CD4-positive, alpha-beta memory T cell (primary cell): ENCODE measurements at regions not wholly inside any gene's neighbourhood (a gene's known extent, or its start where the extent isn't known, plus 50 kb on each side); places are given as distances from the start of the nearest gene placed in this dataset.

Source experiments
- CTCF ChIA-PET: fragments of 350-600 bp; sonication (Branson Sonifier 250); formaldehyde crosslinking; loops from one replicate; lab custom pipeline; 2021; ENCODE audit warnings: inconsistent platforms; ENCODE audit not compliant: partially characterized antibody; lab: Charles Lee
- POLR2A ChIA-PET: fragments of 350-600 bp; sonication (Branson Sonifier 250); formaldehyde crosslinking; loops from one replicate; lab custom pipeline; 2021; ENCODE audit not compliant: partially characterized antibody; lab: Charles Lee
- DNase-seq, 5 donors: peaks; one replicate each; pipeline versions ENCODE4 v3.0.0 to v3.0.0-alpha.2; 2020 to 2022; ENCODE audit warnings: mixed read lengths in 1 of 5
- H3K27ac ChIP-seq: one replicate; pipeline ENCODE4 v1.7.0; 2013; ENCODE audit warnings: low read depth, low read length
- H3K27me3 ChIP-seq: 2 replicates; pipeline ENCODE4 v1.7.0; 2013; ENCODE audit warnings: mild to moderate bottlenecking, low read length, moderate library complexity; ENCODE audit not compliant: insufficient read depth
- H3K36me3 ChIP-seq: 2 replicates; pipeline ENCODE4 v1.7.0; 2013; ENCODE audit warnings: mild to moderate bottlenecking, low read length, moderate library complexity; ENCODE audit not compliant: insufficient read depth
- H3K4me1 ChIP-seq: 2 replicates; pipeline ENCODE4 v1.7.0; 2013; ENCODE audit warnings: mild to moderate bottlenecking, low read length, moderate library complexity; ENCODE audit not compliant: insufficient read depth
- H3K4me3 ChIP-seq, 2 donors: one replicate each; pipeline ENCODE4 v1.7.0; 2013; ENCODE audit warnings: low read length in 2 of 2, mild to moderate bottlenecking in 1 of 2
- H3K9me3 ChIP-seq, 2 donors: one replicate each; pipeline ENCODE4 v1.7.0; 2013; ENCODE audit warnings: low read length in 2 of 2, control low read depth in 1 of 2; ENCODE audit not compliant: control insufficient read depth in 1 of 2
- H3K27ac Mint-ChIP-seq, 7 donors: one replicate each; pipeline ENCODE4 v1.8.0; 2020 to 2021; ENCODE audit warnings: mixed read lengths in 7 of 7, mild to moderate bottlenecking in 6 of 7, inconsistent platforms in 3 of 7, moderate library complexity in 3 of 7
- H3K27me3 Mint-ChIP-seq, 2 donors: one replicate each; pipeline ENCODE4 v1.8.0; 2020 to 2021; ENCODE audit warnings: mixed read lengths in 2 of 2
- H3K36me3 Mint-ChIP-seq, 2 donors: one replicate each; pipeline ENCODE4 v1.8.0; 2020 to 2021; ENCODE audit warnings: mixed read lengths in 2 of 2, inconsistent platforms in 1 of 2, mild to moderate bottlenecking in 1 of 2
- H3K4me1 Mint-ChIP-seq, 4 donors: one replicate each; pipeline ENCODE4 v1.8.0; 2020 to 2021; ENCODE audit warnings: mixed read lengths in 4 of 4, mild to moderate bottlenecking in 1 of 4
- H3K4me3 Mint-ChIP-seq, 8 donors: one replicate each; pipeline ENCODE4 v1.8.0; 2020 to 2021; ENCODE audit warnings: mixed read lengths in 8 of 8, mild to moderate bottlenecking in 7 of 8, moderate library complexity in 6 of 8, inconsistent platforms in 3 of 8
- H3K9me3 Mint-ChIP-seq, 8 donors: one replicate each; pipeline ENCODE4 v1.8.0; 2020 to 2021; ENCODE audit warnings: mixed read lengths in 8 of 8, mild to moderate bottlenecking in 5 of 8, inconsistent platforms in 3 of 8, moderate library complexity in 1 of 8
- intact Hi-C: fragments of 100-400 bp; cut with micrococcal nuclease; formaldehyde crosslinking; loops from one replicate; pipeline ENCODE4 v1.15.1; 2023

DNA sequence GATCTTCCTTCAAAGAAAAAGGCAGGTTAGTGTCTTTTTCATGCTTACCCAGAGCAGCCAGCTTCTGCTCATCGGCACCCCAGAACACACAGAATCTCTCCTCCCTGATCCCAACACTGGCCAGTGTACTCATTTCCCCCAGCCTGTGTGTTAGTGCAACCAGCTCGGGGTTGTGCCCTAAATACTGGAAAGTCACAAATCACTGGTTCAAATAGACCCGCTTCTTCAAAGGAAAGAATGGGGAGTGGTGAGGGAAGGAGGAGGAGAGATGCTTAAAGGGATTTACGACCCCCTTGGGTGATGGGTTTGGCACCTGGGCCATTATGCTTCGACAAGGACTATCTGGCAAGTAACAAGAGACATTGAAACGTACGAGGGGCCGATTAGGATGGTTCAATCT lies 114.0 kb downstream of the FOXB1 start:
- DNase-seq, result no peak
- H3K4me3 Mint-ChIP-seq, result no peak overlapping the region

DNA sequence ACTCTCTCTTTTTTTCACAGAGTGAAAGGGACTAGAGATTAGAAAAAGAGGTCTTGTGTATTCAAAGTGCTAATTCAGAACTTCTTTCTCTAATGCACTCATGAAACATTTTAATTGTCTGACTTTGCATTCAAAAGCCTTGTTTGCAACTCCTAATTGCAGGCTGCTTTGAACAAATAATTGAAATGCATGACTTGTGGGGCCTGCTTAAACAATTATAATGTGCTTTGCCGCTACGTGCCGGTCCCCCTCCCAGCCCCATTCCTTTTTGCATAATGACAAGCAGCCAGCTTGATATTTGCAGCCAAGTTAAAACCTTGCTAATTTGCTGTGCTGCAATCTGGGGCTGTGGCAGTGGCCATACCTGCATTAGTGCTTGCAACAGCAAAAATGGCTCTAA lies 114.5 kb downstream of the FOXB1 start:
- ChIA-PET CTCF (no interaction called here), POLR2A (no interaction called here)
- intact Hi-C loops, result no loop called here
- H3K27ac ChIP-seq, result no peak overlapping the region
- no peaks in the 10 kb centered on the region for H3K4me1 ChIP-seq
- no peaks in the 10 kb centered on the region for H3K36me3 ChIP-seq
- no peak overlapping the region for H3K4me3 ChIP-seq
- Mint-ChIP-seq H3K9me3 (no peaks in the 10 kb centered on the region), H3K36me3 (no peaks in the 10 kb centered on the region), H3K4me3 (no peak overlapping the region), H3K27ac (no peak overlapping the region), H3K4me1 (peaks cover 0 to 8% (median 3%) of the 10 kb centered on the region in 4 donors), H3K27me3 (peaks cover 3 to 7% of the 10 kb centered on the region in 2 donors)
- H3K27me3 ChIP-seq, result no peaks in the 10 kb centered on the region
- no peak for DNase-seq
- H3K9me3 ChIP-seq, result no peaks in the 10 kb centered on the region

More for the DNA sequence above, 114.0 kb downstream of the FOXB1 start:
- Mint-ChIP-seq H3K4me1 (peaks cover 0 to 8% (median 3%) of the 10 kb centered on the region in 4 donors), H3K36me3 (no peaks in the 10 kb centered on the region), H3K9me3 (no peaks in the 10 kb centered on the region), H3K27me3 (peaks cover 3 to 7% of the 10 kb centered on the region in 2 donors), H3K27ac (no peak overlapping the region)
- ChIA-PET CTCF (interaction anchor here (2.0 kb wide), 1 partner anchor 9 kb away, joined by 13 read pairs; no protein-coding TSS in a partner anchor), POLR2A (no interaction called here)
- no peaks in the 10 kb centered on the region for H3K9me3 ChIP-seq
- H3K36me3 ChIP-seq, result no peaks in the 10 kb centered on the region
- H3K4me1 ChIP-seq, result no peaks in the 10 kb centered on the region
- intact Hi-C loops, result no loop called here
- H3K27me3 ChIP-seq, result no peaks in the 10 kb centered on the region
- no peak overlapping the region for H3K4me3 ChIP-seq
- no peak overlapping the region for H3K27ac ChIP-seq

DNA sequence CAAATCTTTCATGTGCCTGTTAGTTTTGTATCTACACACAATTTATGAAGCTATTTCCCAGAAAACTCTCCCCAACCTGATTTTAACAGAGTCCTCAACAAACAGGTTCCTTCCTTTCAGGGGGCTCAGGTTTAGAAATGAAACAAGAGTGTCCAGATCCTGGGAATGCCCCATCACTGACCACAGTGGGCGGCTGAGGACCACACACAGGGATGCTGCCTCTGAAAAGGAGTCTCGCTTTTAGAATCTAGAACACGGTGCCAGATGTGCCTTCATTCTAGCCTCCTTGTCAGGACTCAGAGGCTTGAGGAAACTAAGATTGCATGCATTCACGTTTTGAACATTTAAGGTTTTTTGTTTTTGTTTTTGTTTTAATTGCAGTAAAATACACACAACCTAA lies 115.0 kb downstream of the FOXB1 start:
- Mint-ChIP-seq H3K27me3 (peaks cover 3 to 7% of the 10 kb centered on the region in 2 donors), H3K36me3 (no peaks in the 10 kb centered on the region), H3K9me3 (no peaks in the 10 kb centered on the region), H3K4me1 (peaks cover 1 to 11% (median 4%) of the 10 kb centered on the region in 4 donors), H3K27ac (no peak overlapping the region), H3K4me3 (no peak overlapping the region)
- Histone ChIP-seq H3K4me3 (no peak overlapping the region), H3K27me3 (no peaks in the 10 kb centered on the region), H3K4me1 (no peaks in the 10 kb centered on the region), H3K9me3 (no peaks in the 10 kb centered on the region), H3K36me3 (no peaks in the 10 kb centered on the region), H3K27ac (no peak overlapping the region)
- intact Hi-C loops, result no loop called here
- ChIA-PET POLR2A (no interaction called here), CTCF (no interaction called here)
- no peak for DNase-seq

DNA sequence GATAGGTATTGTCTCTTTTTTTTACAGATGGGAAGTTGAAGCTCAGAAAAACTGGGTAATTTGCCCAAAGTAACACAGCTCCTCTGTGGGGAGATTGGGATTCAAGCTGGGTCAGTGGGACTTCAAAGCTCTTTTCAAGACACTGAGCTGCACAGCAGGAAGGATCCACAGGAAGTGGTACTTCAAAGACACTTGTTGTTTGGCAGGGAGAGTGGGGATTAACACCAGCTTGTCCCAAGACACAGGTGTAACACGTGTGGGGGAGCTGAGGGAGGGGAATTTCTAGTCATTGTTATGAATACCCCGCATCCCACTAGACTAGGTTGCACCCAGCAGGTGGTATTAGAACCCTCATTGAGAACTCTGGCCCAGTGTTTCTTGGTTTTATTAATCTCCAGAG lies 116.0 kb downstream of the FOXB1 start:
- Mint-ChIP-seq H3K27ac (no peak overlapping the region), H3K9me3 (no peaks in the 10 kb centered on the region), H3K4me1 (peaks cover 6 to 21% (median 12%) of the 10 kb centered on the region in 4 donors), H3K36me3 (no peaks in the 10 kb centered on the region), H3K27me3 (peaks cover 0 to 7% of the 10 kb centered on the region in 2 donors), H3K4me3 (no peak overlapping the region)
- Histone ChIP-seq H3K27me3 (no peaks in the 10 kb centered on the region), H3K4me1 (peaks cover 8% of the 10 kb centered on the region), H3K9me3 (no peaks in the 10 kb centered on the region), H3K27ac (no peak overlapping the region), H3K36me3 (no peaks in the 10 kb centered on the region), H3K4me3 (no peak overlapping the region)
- ChIA-PET POLR2A (no interaction called here), CTCF (interaction anchor here (1.4 kb wide), 1 partner anchor 204 kb away, joined by 3 read pairs; no protein-coding TSS in a partner anchor)
- intact Hi-C loops, result no loop called here
- no peak for DNase-seq

DNA sequence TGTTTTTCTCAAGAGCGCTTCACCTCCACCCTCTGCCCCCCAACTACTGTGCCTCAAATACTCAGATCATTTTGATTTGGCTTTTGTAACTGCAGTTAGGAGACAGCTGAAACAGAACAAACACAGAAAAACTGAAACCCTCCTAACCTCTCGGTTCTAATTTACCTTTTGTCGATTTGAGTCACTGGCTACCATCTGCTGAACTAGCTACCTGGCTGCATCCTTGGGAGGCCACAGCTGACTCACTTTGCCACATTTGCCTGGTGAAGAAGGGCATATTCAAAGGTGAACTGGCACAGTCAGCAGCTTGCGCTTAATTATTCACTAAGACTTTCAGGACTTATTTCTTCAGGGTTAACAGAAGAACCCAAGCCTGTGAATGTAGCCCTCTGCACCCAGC lies 117.7 kb downstream of the FOXB1 start:
- H3K4me1 Mint-ChIP-seq, result peaks cover 10 to 29% (median 17%) of the 10 kb centered on the region in 4 donors
- no peak overlapping the region for H3K4me3 Mint-ChIP-seq
- no peaks in the 10 kb centered on the region for H3K9me3 Mint-ChIP-seq
- Histone ChIP-seq H3K27me3 (no peaks in the 10 kb centered on the region), H3K27ac (no peak overlapping the region), H3K4me3 (no peak overlapping the region), H3K9me3 (no peaks in the 10 kb centered on the region), H3K36me3 (no peaks in the 10 kb centered on the region), H3K4me1 (peaks cover 9% of the 10 kb centered on the region)
- DNase-seq, result no peak
- intact Hi-C loops, result no loop called here
- no peak overlapping the region for H3K27ac Mint-ChIP-seq
- H3K36me3 Mint-ChIP-seq, result no peaks in the 10 kb centered on the region
- CTCF ChIA-PET, result interaction anchor here (1.2 kb wide), 1 partner anchor 204 kb away, joined by 3 read pairs; no protein-coding TSS in a partner anchor
- H3K27me3 Mint-ChIP-seq, result no peaks in the 10 kb centered on the region
- POLR2A ChIA-PET, result no interaction called here

DNA sequence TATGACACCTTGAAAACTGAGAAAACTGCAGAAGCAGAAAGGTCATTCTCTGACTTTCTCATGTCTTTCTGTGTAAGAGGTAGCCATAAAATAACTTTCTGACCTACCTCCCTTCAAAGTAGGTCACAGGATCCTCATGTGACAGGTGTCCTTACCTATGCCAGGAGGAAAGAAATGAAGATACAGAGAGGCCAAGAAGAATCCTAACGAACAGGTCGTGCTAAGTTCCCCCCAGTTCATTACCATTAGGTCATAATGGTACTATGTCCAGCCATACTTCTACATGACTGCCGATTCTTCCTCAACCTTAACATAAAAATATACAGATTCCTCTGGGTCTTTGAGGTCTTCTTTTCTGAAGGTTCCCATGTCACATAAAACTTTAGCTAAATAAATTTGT lies 118.6 kb downstream of the FOXB1 start:
- no peak for DNase-seq
- intact Hi-C loops, result no loop called here
- no peaks in the 10 kb centered on the region for H3K27me3 ChIP-seq
- peaks cover 0 to 6% of the 10 kb centered on the region in 2 donors for H3K36me3 Mint-ChIP-seq
- no peak overlapping the region for H3K4me3 ChIP-seq
- no peaks in the 10 kb centered on the region for H3K36me3 ChIP-seq
- H3K4me1 Mint-ChIP-seq, result peaks cover 15 to 38% (median 25%) of the 10 kb centered on the region in 4 donors
- H3K9me3 ChIP-seq, result no peaks in the 10 kb centered on the region
- ChIA-PET CTCF (no interaction called here), POLR2A (no interaction called here)
- H3K9me3 Mint-ChIP-seq, result peaks cover 0 to 4% (median 0%) of the 10 kb centered on the region in 8 donors
- H3K4me1 ChIP-seq, result peaks cover 14% of the 10 kb centered on the region
- no peak overlapping the region for H3K27ac Mint-ChIP-seq
- no peak overlapping the region for H3K4me3 Mint-ChIP-seq
- H3K27me3 Mint-ChIP-seq, result no peaks in the 10 kb centered on the region
- no peak overlapping the region for H3K27ac ChIP-seq

DNA sequence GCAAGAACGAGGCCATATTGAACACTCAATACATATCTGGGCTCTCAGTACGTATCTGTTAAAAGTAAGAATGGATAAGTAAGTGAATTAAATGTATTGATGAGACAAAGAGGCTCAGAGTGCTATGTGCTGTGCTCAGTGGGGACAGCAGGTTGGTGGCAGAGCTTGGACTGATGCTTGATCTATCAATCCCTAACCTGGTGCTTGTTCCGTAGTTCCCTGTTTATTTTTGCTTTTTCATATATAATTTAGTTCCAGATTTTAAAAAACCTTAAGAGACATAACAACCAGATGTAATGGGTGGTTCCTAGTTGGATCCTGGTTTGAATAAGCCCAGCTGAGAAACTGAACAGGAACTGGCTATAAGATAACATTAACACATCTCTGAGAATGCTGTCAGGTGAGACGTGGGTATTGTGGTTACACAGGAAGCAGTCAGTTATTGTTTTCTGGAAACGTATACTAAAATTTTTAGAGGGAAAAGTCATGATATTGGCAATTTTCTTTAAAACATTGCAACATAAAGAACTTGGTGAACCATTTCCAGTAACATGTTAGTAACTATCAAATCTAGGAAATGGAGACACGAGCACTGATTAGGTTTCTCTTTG lies 120.5 kb downstream of the FOXB1 start:
- ChIA-PET POLR2A (no interaction called here), CTCF (interaction anchor here (1.5 to 5.9 kb wide), 3 partner anchors 16 to 208 kb away, joined by 3 to 59 read pairs (median 5); no protein-coding TSS in a partner anchor)
- no peaks in the 10 kb centered on the region for H3K27me3 Mint-ChIP-seq
- peak overlapping the region in 1 of 8 donors; percentile 13 for H3K4me3 Mint-ChIP-seq
- intact Hi-C loops, result loop anchor here (5.0 kb wide), 1 partner anchor 117 kb away; no protein-coding TSS in a partner anchor
- H3K27me3 ChIP-seq, result no peaks in the 10 kb centered on the region
- peaks cover 0 to 4% (median 0%) of the 10 kb centered on the region in 8 donors for H3K9me3 Mint-ChIP-seq
- H3K4me1 ChIP-seq, result peaks cover 28% of the 10 kb centered on the region
- peaks cover 21 to 49% (median 35%) of the 10 kb centered on the region in 4 donors for H3K4me1 Mint-ChIP-seq
- H3K9me3 ChIP-seq, result no peaks in the 10 kb centered on the region
- H3K4me3 ChIP-seq, result no peak overlapping the region
- peak overlapping the region in 4 of 7 donors; percentile 8 to 59 (median 50) for H3K27ac Mint-ChIP-seq
- no peak overlapping the region for H3K27ac ChIP-seq
- no peak for DNase-seq
- H3K36me3 Mint-ChIP-seq, result peaks cover 0 to 6% of the 10 kb centered on the region in 2 donors
- no peaks in the 10 kb centered on the region for H3K36me3 ChIP-seq
